Esophagus muscularis mucosa (tissue), 4 donors: ENCODE measurements at regions not wholly inside any gene's neighbourhood (a gene's known extent, or its start where the extent isn't known, plus 50 kb on each side); places are given as distances from the start of the nearest gene placed in this dataset.
"Not testable (repeated sequence)": the region's sequence is repeated elsewhere in the genome, so short reads cannot be mapped to it uniquely, and the experiment has no call there.

Experiments used
- DNase-seq: peaks from one replicate; pipeline ENCODE4 v3.0.0-alpha.2; 2017; ENCODE audit errors: extremely low spot score
- H3K27ac ChIP-seq, 4 donors: fragments of 200-600 bp; sonication (generic); replicated peaks in 1 of 4; 1 replicate in 3 of 4; 2 replicates in 1 of 4; pipeline ENCODE4 v1.5.1; 2016 to 2019; ENCODE audit warnings: mild to moderate bottlenecking in 1 of 4
- H3K27me3 ChIP-seq, 4 donors: fragments of 200-600 bp; sonication (generic); one replicate each; pipeline versions ENCODE4 v1.5.1 to v1.6.0; 2016 to 2019
- H3K36me3 ChIP-seq, 4 donors: fragments of 200-600 bp; sonication (generic); one replicate each; pipeline ENCODE4 v1.5.1; 2016 to 2019
- H3K4me1 ChIP-seq, 4 donors: fragments of 200-600 bp; sonication (generic); one replicate each; pipeline ENCODE4 v1.5.1; 2016 to 2019
- H3K4me3 ChIP-seq, 4 donors: fragments of 200-600 bp; sonication (generic); 1 replicate in 2 of 4; 2 replicates in 2 of 4; pipeline ENCODE4 v1.5.1; 2016 to 2019; ENCODE audit warnings: mild to moderate bottlenecking in 4 of 4, moderate library complexity in 1 of 4
- H3K9me3 ChIP-seq, 4 donors: fragments of 200-600 bp; sonication (generic); 1 replicate in 3 of 4; 2 replicates in 1 of 4; pipeline ENCODE4 v1.5.1; 2016 to 2019
- CTCF ChIP-seq, 3 experiments: fragments of 200-600 bp in 2 of 3; fragments of 450-650 bp in 1 of 3; sonication (generic) in 2 of 3; IDR thresholded peaks; one replicate each; pipeline ENCODE4 v1.5.1; 2017 to 2019; ENCODE audit warnings: antibody characterized with exemption in 3 of 3, mild to moderate bottlenecking in 2 of 3, moderate library complexity in 1 of 3
- EP300 ChIP-seq: sonication (generic); formaldehyde crosslinking; IDR thresholded peaks from one replicate; pipeline ENCODE4 v1.6.1; 2017; ENCODE audit warnings: antibody characterized with exemption
- POLR2A ChIP-seq: fragments of 450-650 bp; IDR thresholded peaks from one replicate; pipeline ENCODE4 v1.6.1; 2017; ENCODE audit warnings: antibody characterized with exemption, moderate library complexity, mild to moderate bottlenecking, low read depth
- POLR2AphosphoS5 ChIP-seq, 2 donors: sonication (generic); formaldehyde crosslinking; IDR thresholded peaks; one replicate each; pipeline ENCODE4 v1.6.1; 2017; ENCODE audit warnings: antibody characterized with exemption in 2 of 2
- WGBS: methylation state at CpG from one replicate; pipeline ENCODE4 v1.1.5; 2018; 5-methylcytosine and 5-hydroxymethylcytosine counted together
- intact Hi-C: fragments of 100-400 bp; cut with DNase I; formaldehyde crosslinking; loops from one replicate; pipeline ENCODE4 v1.15.1; 2023

GRCh38 chr10:63054889-63055611, 78.1 kb upstream of the NRBF2 start:
- no peak overlapping the region for H3K27ac ChIP-seq
- TF ChIP-seq CTCF (IDR thresholded peaks at IDR 0.05) (no peak), EP300 (no peak), POLR2AphosphoS5 (IDR thresholded peaks at IDR 0.05) (no peak)
- DNase-seq, result no peak
- H3K4me1 ChIP-seq, result no peaks in the 10 kb centered on the region
- no peaks in the 10 kb centered on the region for H3K36me3 ChIP-seq
- H3K4me3 ChIP-seq, result no peak overlapping the region
- no peaks in the 10 kb centered on the region for H3K9me3 ChIP-seq
- intact Hi-C loops, result no loop called here
- peaks cover 0 to 5% (median 0%) of the 10 kb centered on the region in 4 donors for H3K27me3 ChIP-seq

- TF ChIP-seq EP300 (no peak), CTCF (IDR thresholded peaks at IDR 0.05) (no peak), POLR2AphosphoS5 (IDR thresholded peaks at IDR 0.05) (no peak), POLR2A (no peak)
- Histone ChIP-seq H3K4me1 (no peaks in the 10 kb centered on the region), H3K9me3 (no peaks in the 10 kb centered on the region), H3K36me3 (no peaks in the 10 kb centered on the region), H3K27ac (no peak overlapping the region), H3K4me3 (no peak overlapping the region), H3K27me3 (peaks cover 0 to 5% (median 0%) of the 10 kb centered on the region in 4 donors)
- intact Hi-C loops, result no loop called here
- DNase-seq, result no peak
- 72% methylated on average over 6 of the region's 6 CpGs for WGBS
Measured at GRCh38 chr10:63052083-63052482, 81.0 kb upstream of the NRBF2 start.

GRCh38 chr10:63042256-63042655, 90.9 kb upstream of the NRBF2 start:
- H3K36me3 ChIP-seq, result no peaks in the 10 kb centered on the region
- H3K4me3 ChIP-seq, result no peak overlapping the region
- H3K27ac ChIP-seq, result no peak overlapping the region
- no peak for TF ChIP-seq POLR2A
- TF ChIP-seq CTCF (IDR thresholded peaks at IDR 0.05), result no peak
- no peak for TF ChIP-seq POLR2AphosphoS5 (IDR thresholded peaks at IDR 0.05)
- no peak for TF ChIP-seq EP300
- peaks cover 0 to 43% (median 23%) of the 10 kb centered on the region in 4 donors for H3K9me3 ChIP-seq
- 74% methylated on average over 4 of the region's 4 CpGs for WGBS
- DNase-seq, result no peak
- no peaks in the 10 kb centered on the region for H3K4me1 ChIP-seq
- peaks cover 0 to 6% (median 0%) of the 10 kb centered on the region in 4 donors for H3K27me3 ChIP-seq
- intact Hi-C loops, result no loop called here

GRCh38 chr10:63033616-63034185, 99.4 kb upstream of the NRBF2 start:
- H3K27ac ChIP-seq, H3K4me3 ChIP-seq, H3K36me3 ChIP-seq, DNase-seq, H3K4me1 ChIP-seq, intact Hi-C loops, H3K27me3 ChIP-seq, H3K9me3 ChIP-seq: not testable (repeated sequence)
- WGBS, result 100% methylated on average over 1 of the region's 42 CpGs

GRCh38 chr10:63030536-63030935, 102.6 kb upstream of the NRBF2 start:
- TF ChIP-seq POLR2A (no peak), POLR2AphosphoS5 (IDR thresholded peaks at IDR 0.05) (no peak), CTCF (IDR thresholded peaks at IDR 0.05) (no peak), EP300 (no peak)
- intact Hi-C loops, result no loop called here
- Histone ChIP-seq H3K27ac (no peak overlapping the region), H3K9me3 (no peaks in the 10 kb centered on the region), H3K4me1 (no peaks in the 10 kb centered on the region), H3K27me3 (no peaks in the 10 kb centered on the region), H3K4me3 (no peak overlapping the region), H3K36me3 (no peaks in the 10 kb centered on the region)
- 66% methylated on average over 4 of the region's 4 CpGs for WGBS
- DNase-seq, result no peak
